GM18519 (cell line): ENCODE measurements at regions not wholly inside any gene's neighbourhood (a gene's known extent, or its start where the extent isn't known, plus 50 kb on each side); places are given as distances from the start of the nearest gene placed in this dataset.
"Not testable (repeated sequence)": the region's sequence is repeated elsewhere in the genome, so short reads cannot be mapped to it uniquely, and the experiment has no call there.

Experiments
- ATAC-seq: cut with Tn5 transposase; IDR thresholded peaks from one replicate; pipeline ENCODE4 v1.9.1; 2021; ENCODE audit warnings: mild to moderate bottlenecking, moderate library complexity; ENCODE audit not compliant: unreplicated experiment, low FRiP score

- ATAC-seq = no peak
Observed at GRCh38 chr18:2223449-2223848, 347.9 kb downstream of the METTL4 start.

GRCh38 chr18:2223849-2224248 is 347.5 kb downstream of the METTL4 start:
- ATAC-seq = no peak

GRCh38 chr18:2236232-2236631 is 335.1 kb downstream of the METTL4 start:
- no peak for ATAC-seq

- ATAC-seq = no peak
Observed at GRCh38 chr18:2237706-2238105, 333.6 kb downstream of the METTL4 start.

- ATAC-seq = no peak
Observed at GRCh38 chr18:2240311-2240705, 331.0 kb downstream of the METTL4 start.

GRCh38 chr18:2244641-2245040 is 326.7 kb downstream of the METTL4 start:
- no peak for ATAC-seq

GRCh38 chr18:2247101-2247500 is 324.2 kb downstream of the METTL4 start:
- not testable (repeated sequence) for ATAC-seq

GRCh38 chr18:2254977-2255376 is 316.3 kb downstream of the METTL4 start:
- ATAC-seq = no peak

GRCh38 chr18:2256577-2256976 is 314.7 kb downstream of the METTL4 start:
- ATAC-seq = no peak

GRCh38 chr18:2258954-2259353 is 312.4 kb downstream of the METTL4 start:
- no peak for ATAC-seq

- ATAC-seq = no peak
Observed at GRCh38 chr18:2263303-2263890, 307.9 kb downstream of the METTL4 start.

GRCh38 chr18:2274613-2275012 is 296.7 kb downstream of the METTL4 start:
- no peak for ATAC-seq

- no peak for ATAC-seq
Observed at GRCh38 chr18:2281086-2281485, 290.2 kb downstream of the METTL4 start.

GRCh38 chr18:2281523-2282199 is 289.6 kb downstream of the METTL4 start:
- ATAC-seq = no peak

GRCh38 chr18:2293109-2293839 is 278.0 kb downstream of the METTL4 start:
- no peak for ATAC-seq

GRCh38 chr18:2301316-2301715 is 270.0 kb downstream of the METTL4 start:
- no peak for ATAC-seq

GRCh38 chr18:2302012-2302411 is 269.3 kb downstream of the METTL4 start:
- no peak for ATAC-seq

GRCh38 chr18:2302628-2303516 is 268.4 kb downstream of the METTL4 start:
- ATAC-seq = no peak

GRCh38 chr18:2303517-2304238 is 267.6 kb downstream of the METTL4 start:
- ATAC-seq = no peak
